GM23338 (cell line): ENCODE measurements at regions not wholly inside any gene's neighbourhood (a gene's known extent, or its start where the extent isn't known, plus 50 kb on each side); places are given as distances from the start of the nearest gene placed in this dataset.

Experiments
- CREB1 ChIP-seq: fragments of 250-450 bp; sonication (Bioruptor Pico); IDR thresholded peaks from 2 replicates; pipeline ENCODE4 v1.5.0; 2020; ENCODE audit warnings: low read depth, mild to moderate bottlenecking, moderate library complexity
- ETS1 ChIP-seq: IDR thresholded peaks from 2 replicates; pipeline ENCODE4 v1.6.1; 2016; ENCODE audit warnings: antibody characterized with exemption
- EZH2 ChIP-seq: fragments of 200-600 bp; sonication (generic); IDR thresholded peaks from one replicate; pipeline ENCODE4 v1.8.0; 2017; ENCODE audit warnings: antibody characterized with exemption, mild to moderate bottlenecking, low read depth; ENCODE audit not compliant: unreplicated experiment
- EZH2phosphoT487 ChIP-seq: fragments of 200-600 bp; sonication (generic); IDR thresholded peaks from one replicate; pipeline ENCODE4 v1.8.1; 2018; ENCODE audit warnings: antibody characterized with exemption; ENCODE audit not compliant: unreplicated experiment
- JUNB ChIP-seq: IDR thresholded peaks from one replicate; pipeline ENCODE4 v1.6.1; 2016; ENCODE audit warnings: antibody characterized with exemption; ENCODE audit not compliant: unreplicated experiment
- NANOG ChIP-seq: IDR thresholded peaks from 2 replicates; pipeline ENCODE4 v1.6.1; 2016; ENCODE audit warnings: antibody characterized with exemption, borderline replicate concordance
- POLR2AphosphoS5 ChIP-seq: IDR thresholded peaks from 2 replicates; pipeline ENCODE4 v1.6.1; 2016; ENCODE audit warnings: antibody characterized with exemption, low read depth
- STAT1 ChIP-seq: IDR thresholded peaks from one replicate; pipeline ENCODE4 v1.6.1; 2016; ENCODE audit warnings: antibody characterized with exemption; ENCODE audit not compliant: unreplicated experiment
- ZNF114 ChIP-seq: fragments of 250-450 bp; sonication (Bioruptor Pico); IDR thresholded peaks from 2 replicates; pipeline ENCODE4 v1.5.0; 2020; ENCODE audit warnings: mild to moderate bottlenecking, moderate library complexity
- TF ChIP-seq, protein P1 (sequence below), 2 experiments: fragments of 200-600 bp in 1 of 2; sonication (generic) in 1 of 2; conservative IDR thresholded peaks; 2 replicates each; pipeline versions ENCODE4 v1.5.1 to v1.6.1; 2016 to 2017; ENCODE audit warnings: antibody characterized with exemption in 2 of 2, low read depth in 2 of 2, mild to moderate bottlenecking in 2 of 2, moderate library complexity in 1 of 2
- TF ChIP-seq, protein P2 (sequence below): IDR thresholded peaks from one replicate; pipeline ENCODE4 v1.6.1; 2018; ENCODE audit warnings: antibody characterized with exemption; ENCODE audit not compliant: unreplicated experiment
- TF ChIP-seq, protein P3 (sequence below): fragments of 250-450 bp; sonication (Bioruptor Pico); IDR thresholded peaks from 2 replicates; pipeline ENCODE4 v1.5.0; 2020; ENCODE audit warnings: mild to moderate bottlenecking, moderate library complexity

DNA sequence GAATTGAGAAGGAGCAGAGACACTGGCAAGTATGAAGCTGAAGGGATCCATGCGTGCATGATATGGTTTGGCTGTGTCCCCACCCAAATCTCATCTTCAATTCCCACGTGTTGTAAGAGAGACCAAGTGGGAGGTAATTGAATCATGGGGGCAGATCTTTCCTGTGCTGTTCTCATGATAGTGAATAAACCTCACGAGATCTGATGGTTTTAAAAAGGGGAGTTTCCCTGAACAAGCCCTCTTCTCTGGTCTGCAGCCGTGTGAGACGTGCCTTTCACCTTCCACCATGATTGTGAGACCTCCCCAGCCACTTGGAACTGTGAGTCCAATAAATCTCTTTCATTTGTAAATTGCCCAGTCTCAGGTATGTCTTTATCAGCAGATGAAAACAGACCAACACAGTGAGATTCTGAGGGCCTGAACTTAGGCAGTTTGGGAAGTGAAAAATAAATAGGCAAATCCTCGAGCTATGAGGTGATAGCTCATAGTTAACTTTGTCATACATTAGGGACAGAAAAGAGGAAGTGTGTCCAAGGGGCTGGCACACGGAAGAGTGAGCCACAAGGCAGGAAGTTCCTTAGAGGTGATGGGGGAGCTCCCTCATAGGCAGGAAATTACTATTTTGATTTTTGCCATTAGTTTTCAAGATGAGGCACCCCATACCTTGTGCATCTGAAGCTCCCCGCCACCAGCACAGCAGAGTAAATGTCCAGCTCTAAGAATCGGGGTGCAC is 658.8 kb upstream of the ID2 start:
- TF ChIP-seq, protein P1, sequence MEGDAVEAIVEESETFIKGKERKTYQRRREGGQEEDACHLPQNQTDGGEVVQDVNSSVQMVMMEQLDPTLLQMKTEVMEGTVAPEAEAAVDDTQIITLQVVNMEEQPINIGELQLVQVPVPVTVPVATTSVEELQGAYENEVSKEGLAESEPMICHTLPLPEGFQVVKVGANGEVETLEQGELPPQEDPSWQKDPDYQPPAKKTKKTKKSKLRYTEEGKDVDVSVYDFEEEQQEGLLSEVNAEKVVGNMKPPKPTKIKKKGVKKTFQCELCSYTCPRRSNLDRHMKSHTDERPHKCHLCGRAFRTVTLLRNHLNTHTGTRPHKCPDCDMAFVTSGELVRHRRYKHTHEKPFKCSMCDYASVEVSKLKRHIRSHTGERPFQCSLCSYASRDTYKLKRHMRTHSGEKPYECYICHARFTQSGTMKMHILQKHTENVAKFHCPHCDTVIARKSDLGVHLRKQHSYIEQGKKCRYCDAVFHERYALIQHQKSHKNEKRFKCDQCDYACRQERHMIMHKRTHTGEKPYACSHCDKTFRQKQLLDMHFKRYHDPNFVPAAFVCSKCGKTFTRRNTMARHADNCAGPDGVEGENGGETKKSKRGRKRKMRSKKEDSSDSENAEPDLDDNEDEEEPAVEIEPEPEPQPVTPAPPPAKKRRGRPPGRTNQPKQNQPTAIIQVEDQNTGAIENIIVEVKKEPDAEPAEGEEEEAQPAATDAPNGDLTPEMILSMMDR (conservative IDR thresholded peaks at IDR 0.05; ENCODE audit: low read depth in 2 of 2): no peak
- TF ChIP-seq POLR2AphosphoS5: no peak
- TF ChIP-seq EZH2: no peak
- TF ChIP-seq ETS1: no peak
- no peak for TF ChIP-seq EZH2phosphoT487
- TF ChIP-seq, protein P2, sequence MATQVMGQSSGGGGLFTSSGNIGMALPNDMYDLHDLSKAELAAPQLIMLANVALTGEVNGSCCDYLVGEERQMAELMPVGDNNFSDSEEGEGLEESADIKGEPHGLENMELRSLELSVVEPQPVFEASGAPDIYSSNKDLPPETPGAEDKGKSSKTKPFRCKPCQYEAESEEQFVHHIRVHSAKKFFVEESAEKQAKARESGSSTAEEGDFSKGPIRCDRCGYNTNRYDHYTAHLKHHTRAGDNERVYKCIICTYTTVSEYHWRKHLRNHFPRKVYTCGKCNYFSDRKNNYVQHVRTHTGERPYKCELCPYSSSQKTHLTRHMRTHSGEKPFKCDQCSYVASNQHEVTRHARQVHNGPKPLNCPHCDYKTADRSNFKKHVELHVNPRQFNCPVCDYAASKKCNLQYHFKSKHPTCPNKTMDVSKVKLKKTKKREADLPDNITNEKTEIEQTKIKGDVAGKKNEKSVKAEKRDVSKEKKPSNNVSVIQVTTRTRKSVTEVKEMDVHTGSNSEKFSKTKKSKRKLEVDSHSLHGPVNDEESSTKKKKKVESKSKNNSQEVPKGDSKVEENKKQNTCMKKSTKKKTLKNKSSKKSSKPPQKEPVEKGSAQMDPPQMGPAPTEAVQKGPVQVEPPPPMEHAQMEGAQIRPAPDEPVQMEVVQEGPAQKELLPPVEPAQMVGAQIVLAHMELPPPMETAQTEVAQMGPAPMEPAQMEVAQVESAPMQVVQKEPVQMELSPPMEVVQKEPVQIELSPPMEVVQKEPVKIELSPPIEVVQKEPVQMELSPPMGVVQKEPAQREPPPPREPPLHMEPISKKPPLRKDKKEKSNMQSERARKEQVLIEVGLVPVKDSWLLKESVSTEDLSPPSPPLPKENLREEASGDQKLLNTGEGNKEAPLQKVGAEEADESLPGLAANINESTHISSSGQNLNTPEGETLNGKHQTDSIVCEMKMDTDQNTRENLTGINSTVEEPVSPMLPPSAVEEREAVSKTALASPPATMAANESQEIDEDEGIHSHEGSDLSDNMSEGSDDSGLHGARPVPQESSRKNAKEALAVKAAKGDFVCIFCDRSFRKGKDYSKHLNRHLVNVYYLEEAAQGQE: no peak
- no peak for TF ChIP-seq CREB1
- TF ChIP-seq JUNB: no peak
- no peak for TF ChIP-seq STAT1
- TF ChIP-seq ZNF114 (CRISPR knock-in tag): no peak
- TF ChIP-seq, protein P3, sequence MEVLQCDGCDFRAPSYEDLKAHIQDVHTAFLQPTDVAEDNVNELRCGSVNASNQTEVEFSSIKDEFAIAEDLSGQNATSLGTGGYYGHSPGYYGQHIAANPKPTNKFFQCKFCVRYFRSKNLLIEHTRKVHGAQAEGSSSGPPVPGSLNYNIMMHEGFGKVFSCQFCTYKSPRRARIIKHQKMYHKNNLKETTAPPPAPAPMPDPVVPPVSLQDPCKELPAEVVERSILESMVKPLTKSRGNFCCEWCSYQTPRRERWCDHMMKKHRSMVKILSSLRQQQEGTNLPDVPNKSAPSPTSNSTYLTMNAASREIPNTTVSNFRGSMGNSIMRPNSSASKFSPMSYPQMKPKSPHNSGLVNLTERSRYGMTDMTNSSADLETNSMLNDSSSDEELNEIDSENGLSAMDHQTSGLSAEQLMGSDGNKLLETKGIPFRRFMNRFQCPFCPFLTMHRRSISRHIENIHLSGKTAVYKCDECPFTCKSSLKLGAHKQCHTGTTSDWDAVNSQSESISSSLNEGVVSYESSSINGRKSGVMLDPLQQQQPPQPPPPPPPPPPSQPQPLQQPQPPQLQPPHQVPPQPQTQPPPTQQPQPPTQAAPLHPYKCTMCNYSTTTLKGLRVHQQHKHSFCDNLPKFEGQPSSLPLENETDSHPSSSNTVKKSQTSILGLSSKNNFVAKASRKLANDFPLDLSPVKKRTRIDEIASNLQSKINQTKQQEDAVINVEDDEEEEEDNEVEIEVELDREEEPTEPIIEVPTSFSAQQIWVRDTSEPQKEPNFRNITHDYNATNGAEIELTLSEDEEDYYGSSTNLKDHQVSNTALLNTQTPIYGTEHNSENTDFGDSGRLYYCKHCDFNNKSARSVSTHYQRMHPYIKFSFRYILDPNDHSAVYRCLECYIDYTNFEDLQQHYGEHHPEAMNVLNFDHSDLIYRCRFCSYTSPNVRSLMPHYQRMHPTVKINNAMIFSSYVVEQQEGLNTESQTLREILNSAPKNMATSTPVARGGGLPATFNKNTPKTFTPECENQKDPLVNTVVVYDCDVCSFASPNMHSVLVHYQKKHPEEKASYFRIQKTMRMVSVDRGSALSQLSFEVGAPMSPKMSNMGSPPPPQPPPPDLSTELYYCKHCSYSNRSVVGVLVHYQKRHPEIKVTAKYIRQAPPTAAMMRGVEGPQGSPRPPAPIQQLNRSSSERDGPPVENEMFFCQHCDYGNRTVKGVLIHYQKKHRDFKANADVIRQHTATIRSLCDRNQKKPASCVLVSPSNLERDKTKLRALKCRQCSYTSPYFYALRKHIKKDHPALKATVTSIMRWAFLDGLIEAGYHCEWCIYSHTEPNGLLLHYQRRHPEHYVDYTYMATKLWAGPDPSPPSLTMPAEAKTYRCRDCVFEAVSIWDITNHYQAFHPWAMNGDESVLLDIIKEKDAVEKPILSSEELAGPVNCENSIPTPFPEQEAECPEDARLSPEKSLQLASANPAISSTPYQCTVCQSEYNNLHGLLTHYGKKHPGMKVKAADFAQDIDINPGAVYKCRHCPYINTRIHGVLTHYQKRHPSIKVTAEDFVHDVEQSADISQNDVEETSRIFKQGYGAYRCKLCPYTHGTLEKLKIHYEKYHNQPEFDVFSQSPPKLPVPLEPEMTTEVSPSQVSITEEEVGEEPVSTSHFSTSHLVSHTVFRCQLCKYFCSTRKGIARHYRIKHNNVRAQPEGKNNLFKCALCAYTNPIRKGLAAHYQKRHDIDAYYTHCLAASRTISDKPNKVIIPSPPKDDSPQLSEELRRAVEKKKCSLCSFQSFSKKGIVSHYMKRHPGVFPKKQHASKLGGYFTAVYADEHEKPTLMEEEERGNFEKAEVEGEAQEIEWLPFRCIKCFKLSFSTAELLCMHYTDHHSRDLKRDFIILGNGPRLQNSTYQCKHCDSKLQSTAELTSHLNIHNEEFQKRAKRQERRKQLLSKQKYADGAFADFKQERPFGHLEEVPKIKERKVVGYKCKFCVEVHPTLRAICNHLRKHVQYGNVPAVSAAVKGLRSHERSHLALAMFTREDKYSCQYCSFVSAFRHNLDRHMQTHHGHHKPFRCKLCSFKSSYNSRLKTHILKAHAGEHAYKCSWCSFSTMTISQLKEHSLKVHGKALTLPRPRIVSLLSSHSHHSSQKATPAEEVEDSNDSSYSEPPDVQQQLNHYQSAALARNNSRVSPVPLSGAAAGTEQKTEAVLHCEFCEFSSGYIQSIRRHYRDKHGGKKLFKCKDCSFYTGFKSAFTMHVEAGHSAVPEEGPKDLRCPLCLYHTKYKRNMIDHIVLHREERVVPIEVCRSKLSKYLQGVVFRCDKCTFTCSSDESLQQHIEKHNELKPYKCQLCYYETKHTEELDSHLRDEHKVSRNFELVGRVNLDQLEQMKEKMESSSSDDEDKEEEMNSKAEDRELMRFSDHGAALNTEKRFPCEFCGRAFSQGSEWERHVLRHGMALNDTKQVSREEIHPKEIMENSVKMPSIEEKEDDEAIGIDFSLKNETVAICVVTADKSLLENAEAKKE (CRISPR knock-in tag): no peak
- TF ChIP-seq NANOG: no peak
